Naive thymus-derived CD8-positive, alpha-beta T cell (primary cell): ENCODE measurements at regions not wholly inside any gene's neighbourhood (a gene's known extent, or its start where the extent isn't known, plus 50 kb on each side); places are given as distances from the start of the nearest gene placed in this dataset.
"Not testable (repeated sequence)": the region's sequence is repeated elsewhere in the genome, so short reads cannot be mapped to it uniquely, and the experiment has no call there.

Experiments used
- ATAC-seq, 2 donors: fragments of 150-1000 bp; cut with Tn5 transposase in 1 of 2; sonication (Bioruptor Pico), chemical (Tn5 transposase) in 1 of 2; 1 replicate in 1 of 2; 2 replicates in 1 of 2; pipeline ENCODE4 v1.10.0; 2021; ENCODE audit warnings: mild to moderate bottlenecking in 2 of 2, moderate library complexity in 2 of 2
- POLR2A ChIA-PET: fragments of 350-600 bp; sonication (Branson Sonifier 250); formaldehyde crosslinking; loops from one replicate; lab custom pipeline; 2021; ENCODE audit warnings: antibody characterized with exemption; lab: Charles Lee
- DNase-seq, 10 donors: peaks; one replicate each; pipeline versions ENCODE4 v3.0.0 to v3.0.0-alpha.2; 2020 to 2022
- H3K27ac Mint-ChIP-seq, 10 donors: one replicate each; pipeline ENCODE4 v1.8.0; 2020 to 2022; ENCODE audit warnings: mild to moderate bottlenecking in 10 of 10, mixed read lengths in 10 of 10, moderate library complexity in 4 of 10, inconsistent platforms in 1 of 10
- H3K27me3 Mint-ChIP-seq, 5 donors: one replicate each; pipeline ENCODE4 v1.8.0; 2021 to 2022; ENCODE audit warnings: mixed read lengths in 5 of 5
- H3K36me3 Mint-ChIP-seq, 3 donors: one replicate each; pipeline ENCODE4 v1.8.0; 2020 to 2022; ENCODE audit warnings: mixed read lengths in 3 of 3, mild to moderate bottlenecking in 2 of 3, inconsistent platforms in 1 of 3
- H3K4me1 Mint-ChIP-seq, 4 donors: one replicate each; pipeline ENCODE4 v1.8.0; 2021 to 2022; ENCODE audit warnings: mixed read lengths in 4 of 4
- H3K4me3 Mint-ChIP-seq, 10 donors: one replicate each; pipeline ENCODE4 v1.8.0; 2020 to 2022; ENCODE audit warnings: mild to moderate bottlenecking in 10 of 10, mixed read lengths in 10 of 10, moderate library complexity in 6 of 10, inconsistent platforms in 1 of 10
- H3K9me3 Mint-ChIP-seq, 9 donors: one replicate each; pipeline ENCODE4 v1.8.0; 2020 to 2022; ENCODE audit warnings: mixed read lengths in 9 of 9, mild to moderate bottlenecking in 3 of 9, inconsistent platforms in 1 of 9, moderate library complexity in 1 of 9

DNA sequence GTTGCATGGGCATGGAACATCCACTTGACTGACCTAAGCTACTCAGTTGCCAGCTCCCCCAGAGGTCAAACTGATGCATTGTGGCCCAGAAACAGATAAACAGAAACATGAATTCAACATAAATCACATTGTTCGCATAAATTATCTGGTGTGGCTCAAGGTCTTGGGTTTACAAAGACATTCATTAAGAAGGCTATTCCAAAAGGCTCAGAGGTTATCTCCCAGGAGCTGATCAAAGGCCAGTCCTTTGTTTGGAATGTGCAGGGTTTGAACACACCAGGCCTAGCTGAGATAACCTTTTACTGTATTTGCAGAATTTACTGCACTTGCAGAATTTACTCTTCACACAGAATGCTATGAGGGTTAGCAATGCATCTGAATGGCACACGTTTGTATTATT is 96.4 kb upstream of the DCD start:
- peak overlapping the region in 2 of 10 donors; percentile 15 to 40 for H3K4me3 Mint-ChIP-seq
- H3K4me1 Mint-ChIP-seq: peaks cover 23 to 64% (median 56%) of the 10 kb centered on the region in 4 donors

GRCh38 chr12:54740882-54741281 is 92.7 kb upstream of the DCD start:
- peaks cover 8 to 49% (median 19%) of the 10 kb centered on the region in 9 donors for H3K9me3 Mint-ChIP-seq
- ATAC-seq (peak; percentile 75 to 99), DNase-seq (peak in 3 of 10 donors; percentile 45 to 74 (median 73))
- POLR2A ChIA-PET: no interaction called here
- H3K4me3 Mint-ChIP-seq: peak overlapping the region; percentile 47 to 72 (median 62)
- peaks cover 28 to 82% (median 76%) of the 10 kb centered on the region in 4 donors for H3K4me1 Mint-ChIP-seq
- peak overlapping the region; percentile 41 to 96 (median 82) for H3K27ac Mint-ChIP-seq
- H3K27me3 Mint-ChIP-seq: no peaks in the 10 kb centered on the region
- peaks cover 3 to 36% (median 29%) of the 10 kb centered on the region in 3 donors for H3K36me3 Mint-ChIP-seq

More for the DNA sequence above, 96.4 kb upstream of the DCD start:
- ATAC-seq (no peak), DNase-seq (no peak)
- POLR2A ChIA-PET: no interaction called here
- Mint-ChIP-seq H3K27ac (peak overlapping the region in 3 of 10 donors; percentile 15 to 45 (median 44)), H3K27me3 (no peaks in the 10 kb centered on the region), H3K9me3 (peaks cover 0 to 24% (median 4%) of the 10 kb centered on the region in 9 donors), H3K36me3 (peaks cover 3 to 16% (median 7%) of the 10 kb centered on the region in 3 donors)

DNA sequence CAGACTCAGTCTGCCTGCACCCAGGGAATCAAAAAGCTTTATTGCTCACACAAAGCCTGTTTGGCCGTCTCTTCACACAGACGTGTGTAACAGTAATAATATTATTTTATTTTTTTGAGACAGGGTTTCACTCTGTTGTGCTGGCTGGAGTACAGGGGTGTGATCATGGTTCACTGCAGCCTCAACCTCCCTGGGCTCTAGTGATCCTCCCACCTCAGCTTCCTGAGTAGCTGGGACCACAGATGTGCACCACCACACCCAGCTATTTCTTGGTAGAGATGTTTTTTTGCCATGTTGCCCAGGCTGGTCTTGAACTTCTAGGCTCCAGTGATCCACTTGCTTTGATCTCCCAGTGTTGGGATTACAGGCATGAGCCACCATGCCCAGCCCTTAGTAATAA is 88.4 kb upstream of the DCD start:
- Mint-ChIP-seq H3K27ac (peak overlapping the region; percentile 36 to 90 (median 80)), H3K9me3 (peaks cover 11 to 43% (median 21%) of the 10 kb centered on the region in 9 donors), H3K36me3 (peaks cover 0 to 25% (median 24%) of the 10 kb centered on the region in 3 donors), H3K27me3 (no peaks in the 10 kb centered on the region), H3K4me3 (peak overlapping the region in 8 of 10 donors; percentile 19 to 84 (median 54)), H3K4me1 (peaks cover 18 to 63% (median 54%) of the 10 kb centered on the region in 4 donors)
- ATAC-seq (no peak), DNase-seq (no peak)
- POLR2A ChIA-PET: no interaction called here

DNA sequence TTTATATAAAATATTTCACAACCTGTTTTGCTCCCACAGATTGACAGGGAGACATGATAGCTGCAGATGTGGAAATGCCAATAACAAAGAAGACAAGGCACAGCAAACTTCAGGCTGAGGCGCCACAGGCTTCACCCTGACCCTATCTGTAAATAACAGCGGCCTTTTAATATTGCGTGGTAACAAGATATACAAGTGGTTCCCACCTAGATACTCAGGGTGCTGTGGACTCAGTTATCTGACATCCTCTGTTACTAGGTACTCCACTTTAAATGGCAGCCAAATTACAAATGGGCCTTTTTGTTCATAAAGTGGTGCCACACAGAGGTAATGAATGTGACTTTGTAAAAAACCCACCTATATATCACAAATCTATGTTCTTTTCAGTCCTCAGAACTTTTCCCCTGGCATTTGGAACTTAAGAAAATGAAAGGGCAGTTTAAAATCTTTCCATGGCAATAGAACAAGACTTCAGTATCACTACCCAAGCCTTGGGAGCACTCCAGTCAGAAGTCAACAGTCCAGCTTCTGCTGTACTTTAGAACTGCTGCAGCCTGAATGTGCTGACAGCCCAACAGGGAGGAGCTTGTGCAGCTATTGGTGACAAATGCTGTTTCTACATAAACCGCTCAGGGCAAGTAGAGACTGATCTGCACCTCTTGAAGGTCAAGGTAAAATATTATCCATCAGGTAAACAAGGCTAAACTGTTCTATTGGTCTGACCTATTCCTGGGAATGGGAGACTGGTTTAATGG is 86.2 kb upstream of the DCD start:
- Mint-ChIP-seq H3K9me3 (peaks cover 10 to 35% (median 18%) of the 10 kb centered on the region in 9 donors), H3K27ac (peak overlapping the region in 2 of 10 donors; percentile 20 to 33), H3K4me1 (peaks cover 8 to 53% (median 35%) of the 10 kb centered on the region in 4 donors), H3K36me3 (peaks cover 0 to 24% (median 22%) of the 10 kb centered on the region in 3 donors), H3K4me3 (peak overlapping the region in 1 of 10 donors; percentile 10), H3K27me3 (no peaks in the 10 kb centered on the region)
- DNase-seq (no peak), ATAC-seq (no peak)
- POLR2A ChIA-PET: interaction anchor here (0.6 to 1.3 kb wide), 2 partner anchors 9 to 1415 kb away, joined by 3 to 5 read pairs; no protein-coding TSS in a partner anchor

DNA sequence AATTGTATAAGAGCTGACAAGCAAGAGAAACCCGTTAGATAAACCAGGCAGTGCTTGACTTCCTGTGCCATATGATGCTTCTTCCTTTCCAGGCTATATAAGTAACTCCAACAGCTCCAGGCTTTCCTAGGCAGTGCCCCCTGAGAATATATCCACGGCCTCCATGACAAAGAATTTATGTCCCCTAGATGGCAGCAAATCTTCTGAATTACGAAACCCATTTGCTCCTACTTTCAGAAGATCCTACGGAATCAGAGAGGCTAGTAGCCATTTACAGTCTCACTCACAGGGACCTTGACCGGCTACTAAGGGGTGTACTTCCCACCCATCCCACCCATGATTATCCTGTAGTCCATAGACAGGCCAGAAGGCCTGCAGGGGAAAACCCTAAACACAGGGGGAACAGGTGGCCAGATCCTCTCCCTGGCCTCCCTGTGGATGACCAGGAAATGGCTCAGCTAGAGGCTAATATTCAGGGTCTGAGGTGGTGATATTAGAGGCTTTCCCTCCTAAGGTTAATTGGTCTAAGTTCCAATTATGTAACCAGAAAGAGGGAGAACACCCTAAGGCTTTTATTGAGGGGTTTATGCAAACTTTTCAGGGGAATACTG is 77.2 kb upstream of the DCD start:
- ATAC-seq (peak in 1 of 2 donors; percentile 42), DNase-seq (peak in 1 of 10 donors; percentile 28)
- Mint-ChIP-seq H3K4me3 (peak overlapping the region in 1 of 10 donors; percentile 19), H3K4me1 (peaks cover 12 to 49% (median 26%) of the 10 kb centered on the region in 4 donors), H3K36me3 (no peaks in the 10 kb centered on the region), H3K27ac (peak overlapping the region in 2 of 10 donors; percentile 33 to 54), H3K9me3 (no peaks in the 10 kb centered on the region), H3K27me3 (peaks cover 0 to 7% (median 0%) of the 10 kb centered on the region in 5 donors)
- POLR2A ChIA-PET: no interaction called here

DNA sequence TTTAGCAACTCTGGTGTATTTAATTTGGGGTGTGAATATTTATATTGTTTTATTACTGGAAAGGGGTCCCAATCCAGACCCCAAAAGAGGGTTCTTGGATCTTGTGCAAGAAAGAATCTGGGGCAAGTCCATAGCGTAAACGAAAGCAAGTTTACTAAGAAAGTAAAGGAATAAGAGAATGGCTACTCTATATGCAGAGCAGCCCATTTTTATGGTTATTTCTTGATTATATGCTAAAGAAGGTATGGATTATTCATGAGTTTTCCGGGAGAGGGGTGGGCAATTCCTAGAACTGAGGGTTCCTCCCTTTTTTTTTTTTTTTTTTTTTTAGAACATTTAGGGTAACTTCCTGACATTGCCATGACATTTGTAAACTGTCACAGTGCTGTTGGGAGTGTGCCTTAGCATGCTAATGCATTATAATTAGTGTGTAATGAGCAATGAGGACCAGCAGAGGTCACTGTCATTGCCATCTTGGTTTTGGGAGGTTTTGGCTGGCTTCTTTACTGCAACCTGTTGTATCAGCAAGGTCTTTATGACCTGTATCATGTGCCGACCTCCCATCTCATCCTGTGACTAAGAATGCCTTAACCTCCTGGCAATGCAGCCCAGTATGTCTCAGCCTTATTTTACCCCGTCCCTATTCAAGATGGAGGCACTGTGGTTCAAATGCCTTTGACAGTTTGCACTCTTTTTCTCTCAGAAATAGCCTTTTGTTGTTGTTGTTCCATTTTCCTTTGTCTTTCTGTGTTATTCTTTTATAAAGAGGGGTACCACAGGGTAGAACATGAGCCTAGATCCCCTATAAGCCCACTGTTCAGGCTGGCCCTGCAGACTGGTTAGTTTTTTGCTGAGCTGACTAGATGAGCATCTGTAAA is 75.5 kb upstream of the DCD start:
- POLR2A ChIA-PET: interaction anchor here (0.6 kb wide), 1 partner anchor 364 kb away, joined by 4 read pairs; no protein-coding TSS in a partner anchor
- Mint-ChIP-seq H3K4me1 (peaks cover 12 to 36% (median 20%) of the 10 kb centered on the region in 4 donors), H3K4me3 (no peak overlapping the region), H3K27ac (peak overlapping the region in 2 of 10 donors; percentile 2 to 64), H3K36me3 (no peaks in the 10 kb centered on the region), H3K27me3 (peaks cover 0 to 11% (median 0%) of the 10 kb centered on the region in 5 donors), H3K9me3 (no peaks in the 10 kb centered on the region)
- peak; percentile 41 to 53 for ATAC-seq
- peak in 6 of 10 donors; percentile 24 to 53 (median 40) for DNase-seq

DNA sequence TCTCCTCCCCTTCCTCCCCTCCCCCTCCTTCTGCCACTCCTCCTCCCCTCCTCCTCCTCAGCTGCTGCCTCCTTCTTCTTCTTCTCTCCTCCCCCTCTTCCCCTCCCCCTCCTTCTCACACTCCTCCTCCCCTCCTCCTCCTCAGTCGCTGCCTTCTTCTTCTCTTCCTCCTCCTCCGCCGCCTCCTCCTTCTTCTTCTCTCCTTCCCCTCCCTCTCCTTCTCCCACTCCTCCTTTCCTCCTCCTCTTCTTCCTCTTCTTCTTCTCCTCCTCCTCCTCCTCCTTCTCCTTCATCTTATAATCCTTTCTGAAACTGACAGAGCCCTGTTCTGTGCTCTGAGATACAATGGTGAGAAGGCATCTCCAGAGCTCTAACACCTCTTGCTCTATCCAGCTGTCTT is 73.1 kb upstream of the DCD start:
- Mint-ChIP-seq H3K4me1 (peaks cover 12 to 25% (median 13%) of the 10 kb centered on the region in 4 donors), H3K36me3 (no peaks in the 10 kb centered on the region), H3K4me3 (no peak overlapping the region), H3K27ac (no peak overlapping the region), H3K9me3 (no peaks in the 10 kb centered on the region), H3K27me3 (peaks cover 0 to 21% (median 6%) of the 10 kb centered on the region in 5 donors)
- POLR2A ChIA-PET: no interaction called here
- DNase-seq (no peak), ATAC-seq (no peak)

- no peak for ATAC-seq
- Mint-ChIP-seq H3K27me3 (peaks cover 0 to 21% (median 6%) of the 10 kb centered on the region in 5 donors), H3K27ac (no peak overlapping the region)
Measured at GRCh38 chr12:54719691-54720090, 71.5 kb upstream of the DCD start.

DNA sequence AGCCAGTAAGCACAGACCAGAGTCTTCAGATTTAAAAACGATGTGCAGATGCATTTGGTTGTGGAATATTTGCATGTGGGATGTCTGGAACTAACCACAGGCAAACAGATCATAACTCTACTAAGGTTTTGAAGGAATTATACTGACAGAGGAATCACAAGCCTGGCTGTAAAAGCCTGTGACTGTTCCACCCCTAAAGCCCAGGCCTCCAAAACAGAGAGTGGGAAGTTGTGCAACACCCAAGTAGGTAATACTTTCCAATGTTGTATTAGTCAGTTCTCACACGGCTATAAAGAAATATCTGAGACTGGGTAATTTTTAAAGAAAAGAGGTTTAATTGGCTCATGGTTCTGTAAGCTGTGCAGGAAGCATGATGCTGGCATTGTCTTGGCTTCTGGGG is 68.1 kb upstream of the DCD start:
- POLR2A ChIA-PET: no interaction called here
- Mint-ChIP-seq H3K9me3 (no peaks in the 10 kb centered on the region), H3K27ac (peak overlapping the region in 1 of 10 donors; percentile 6), H3K4me1 (peaks cover 0 to 1% (median 0%) of the 10 kb centered on the region in 4 donors), H3K36me3 (peaks cover 0 to 3% (median 0%) of the 10 kb centered on the region in 3 donors), H3K27me3 (peaks cover 0 to 31% (median 6%) of the 10 kb centered on the region in 5 donors), H3K4me3 (no peak overlapping the region)
- ATAC-seq (no peak), DNase-seq (no peak)

More at GRCh38 chr12:54719691-54720090, 71.5 kb upstream of the DCD start:
- H3K9me3 Mint-ChIP-seq: no peaks in the 10 kb centered on the region
- H3K4me1 Mint-ChIP-seq: peaks cover 5 to 13% (median 6%) of the 10 kb centered on the region in 4 donors
- no peak overlapping the region for H3K4me3 Mint-ChIP-seq
- POLR2A ChIA-PET: no interaction called here
- no peaks in the 10 kb centered on the region for H3K36me3 Mint-ChIP-seq
- no peak for DNase-seq

DNA sequence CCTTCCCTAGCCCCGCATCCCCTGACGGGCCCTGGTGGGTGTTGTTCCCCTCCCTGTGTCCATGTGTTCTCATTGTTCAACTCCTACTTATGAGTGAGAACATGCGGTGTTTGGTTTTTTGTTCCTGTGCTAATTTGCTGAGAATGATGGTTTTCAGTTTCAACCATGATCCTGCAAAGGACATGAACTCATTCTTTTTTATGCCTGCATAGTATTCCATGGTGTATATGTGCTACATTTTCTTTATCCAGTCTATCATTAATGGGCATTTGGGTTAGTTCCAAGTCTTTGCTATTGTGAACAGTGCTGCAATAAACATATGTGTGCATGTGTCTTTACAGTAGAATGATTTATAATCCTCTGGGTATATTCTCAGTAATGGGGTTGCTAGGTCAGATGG is 65.7 kb upstream of the DCD start:
- H3K36me3 Mint-ChIP-seq, H3K9me3 Mint-ChIP-seq, ATAC-seq, POLR2A ChIA-PET, H3K4me3 Mint-ChIP-seq, H3K27ac Mint-ChIP-seq, H3K4me1 Mint-ChIP-seq, DNase-seq: not testable (repeated sequence)
- peaks cover 0 to 24% (median 3%) of the 10 kb centered on the region in 5 donors for H3K27me3 Mint-ChIP-seq

DNA sequence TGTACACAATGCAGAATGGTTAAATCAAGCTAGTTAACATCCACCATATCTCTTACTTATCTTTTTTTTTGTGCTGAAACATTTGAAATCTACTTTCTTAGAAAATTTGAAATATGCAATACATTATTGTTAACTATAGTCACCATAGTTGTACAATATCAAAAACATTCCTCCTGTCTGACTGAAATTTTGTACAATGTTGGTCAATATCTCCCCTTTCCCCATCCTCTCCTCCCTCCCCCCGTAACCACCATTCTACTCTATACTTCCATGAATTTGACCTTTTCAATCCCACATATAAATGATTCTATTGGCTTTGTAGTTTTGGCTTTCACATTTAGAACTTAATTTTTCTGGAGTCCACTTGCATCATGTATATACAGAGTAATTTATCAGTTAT is 63.5 kb upstream of the DCD start:
- H3K27ac Mint-ChIP-seq: no peak overlapping the region
- no peaks in the 10 kb centered on the region for H3K4me1 Mint-ChIP-seq
- peaks cover 0 to 16% (median 0%) of the 10 kb centered on the region in 5 donors for H3K27me3 Mint-ChIP-seq
- no peaks in the 10 kb centered on the region for H3K9me3 Mint-ChIP-seq
- peaks cover 0 to 3% (median 0%) of the 10 kb centered on the region in 3 donors for H3K36me3 Mint-ChIP-seq
- DNase-seq: no peak
- POLR2A ChIA-PET: no interaction called here
- no peak overlapping the region for H3K4me3 Mint-ChIP-seq
- ATAC-seq: no peak

GRCh38 chr12:54708826-54709225 is 60.7 kb upstream of the DCD start:
- peaks cover 0 to 12% (median 0%) of the 10 kb centered on the region in 5 donors for H3K27me3 Mint-ChIP-seq
- H3K4me1 Mint-ChIP-seq: no peaks in the 10 kb centered on the region
- no peak for ATAC-seq
- H3K4me3 Mint-ChIP-seq: no peak overlapping the region
- no peak for DNase-seq
- POLR2A ChIA-PET: no interaction called here
- H3K27ac Mint-ChIP-seq: no peak overlapping the region
- H3K9me3 Mint-ChIP-seq: no peaks in the 10 kb centered on the region
- H3K36me3 Mint-ChIP-seq: no peaks in the 10 kb centered on the region
